Glutamatergic neuron (in vitro differentiated cells): ENCODE measurements at regions not wholly inside any gene's neighbourhood (a gene's known extent, or its start where the extent isn't known, plus 50 kb on each side); places are given as distances from the start of the nearest gene placed in this dataset.

Source experiments
- DNase-seq: peaks from one replicate; pipeline ENCODE4 v3.0.0; 2022
- H3K27ac Mint-ChIP-seq: one replicate; pipeline ENCODE4 v1.8.0; 2020; ENCODE audit warnings: mild to moderate bottlenecking, mixed read lengths, inconsistent platforms; ENCODE audit not compliant: unreplicated experiment
- H3K27me3 Mint-ChIP-seq: one replicate; pipeline ENCODE4 v1.8.0; 2020; ENCODE audit warnings: mild to moderate bottlenecking, moderate library complexity, mixed read lengths, inconsistent platforms; ENCODE audit not compliant: unreplicated experiment
- H3K36me3 Mint-ChIP-seq: one replicate; pipeline ENCODE4 v1.8.0; 2020; ENCODE audit warnings: mild to moderate bottlenecking, mixed read lengths, inconsistent platforms; ENCODE audit not compliant: unreplicated experiment
- H3K4me1 Mint-ChIP-seq: one replicate; pipeline ENCODE4 v1.8.0; 2020; ENCODE audit warnings: mild to moderate bottlenecking, low read depth, mixed read lengths, inconsistent platforms; ENCODE audit not compliant: unreplicated experiment
- H3K4me3 Mint-ChIP-seq: one replicate; pipeline ENCODE4 v1.8.0; 2020; ENCODE audit warnings: mild to moderate bottlenecking, mixed read lengths, inconsistent platforms; ENCODE audit not compliant: unreplicated experiment
- H3K9me3 Mint-ChIP-seq: one replicate; pipeline ENCODE4 v1.8.0; 2020; ENCODE audit warnings: mild to moderate bottlenecking, moderate library complexity, mixed read lengths, inconsistent platforms; ENCODE audit not compliant: unreplicated experiment
- TF ChIP-seq, protein P1 (sequence below): fragments of 200-600 bp; sonication (generic); IDR thresholded peaks from one replicate; pipeline ENCODE4 v1.5.0; 2021; ENCODE audit not compliant: partially characterized antibody, unreplicated experiment

DNA sequence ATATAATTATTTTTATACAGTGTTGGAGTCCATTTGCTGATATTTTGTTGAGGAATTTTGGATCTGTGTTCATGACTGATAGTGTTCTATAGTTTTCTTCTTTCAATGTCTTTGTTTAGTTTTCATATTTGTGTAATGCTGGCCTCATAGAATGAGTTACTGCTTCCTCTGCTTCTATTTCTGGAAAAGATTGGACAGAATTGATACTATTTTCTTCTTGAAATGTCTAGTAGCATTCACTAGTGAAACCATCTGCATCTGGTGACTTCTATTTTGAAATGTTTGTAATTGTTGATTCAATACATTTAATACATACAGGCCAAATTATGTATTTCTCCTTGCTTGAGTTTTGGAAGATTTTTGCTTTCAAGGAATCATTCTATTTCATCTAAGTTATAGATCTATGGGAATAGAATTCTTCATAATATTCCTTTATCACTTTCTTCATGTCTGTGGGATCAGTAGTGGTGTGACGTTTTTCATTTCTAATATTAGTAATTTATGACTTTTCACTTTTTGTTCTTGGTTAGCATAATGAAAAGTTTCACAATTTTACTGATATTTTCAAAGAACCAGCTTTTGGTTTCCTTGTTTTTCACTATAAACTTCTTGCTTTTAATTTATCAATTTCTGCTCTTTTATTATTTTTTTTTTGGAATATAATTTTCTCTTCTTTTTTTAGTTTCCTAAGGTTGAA, 509.9 kb upstream of the VRK2 start:
- Mint-ChIP-seq H3K27me3 (no peaks in the 10 kb centered on the region), H3K4me1 (peaks cover 4% of the 10 kb centered on the region), H3K4me3 (no peak overlapping the region), H3K27ac (no peak overlapping the region), H3K9me3 (no peaks in the 10 kb centered on the region), H3K36me3 (no peaks in the 10 kb centered on the region)
- TF ChIP-seq, protein P1, sequence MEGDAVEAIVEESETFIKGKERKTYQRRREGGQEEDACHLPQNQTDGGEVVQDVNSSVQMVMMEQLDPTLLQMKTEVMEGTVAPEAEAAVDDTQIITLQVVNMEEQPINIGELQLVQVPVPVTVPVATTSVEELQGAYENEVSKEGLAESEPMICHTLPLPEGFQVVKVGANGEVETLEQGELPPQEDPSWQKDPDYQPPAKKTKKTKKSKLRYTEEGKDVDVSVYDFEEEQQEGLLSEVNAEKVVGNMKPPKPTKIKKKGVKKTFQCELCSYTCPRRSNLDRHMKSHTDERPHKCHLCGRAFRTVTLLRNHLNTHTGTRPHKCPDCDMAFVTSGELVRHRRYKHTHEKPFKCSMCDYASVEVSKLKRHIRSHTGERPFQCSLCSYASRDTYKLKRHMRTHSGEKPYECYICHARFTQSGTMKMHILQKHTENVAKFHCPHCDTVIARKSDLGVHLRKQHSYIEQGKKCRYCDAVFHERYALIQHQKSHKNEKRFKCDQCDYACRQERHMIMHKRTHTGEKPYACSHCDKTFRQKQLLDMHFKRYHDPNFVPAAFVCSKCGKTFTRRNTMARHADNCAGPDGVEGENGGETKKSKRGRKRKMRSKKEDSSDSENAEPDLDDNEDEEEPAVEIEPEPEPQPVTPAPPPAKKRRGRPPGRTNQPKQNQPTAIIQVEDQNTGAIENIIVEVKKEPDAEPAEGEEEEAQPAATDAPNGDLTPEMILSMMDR = no peak
- DNase-seq = no peak

DNA sequence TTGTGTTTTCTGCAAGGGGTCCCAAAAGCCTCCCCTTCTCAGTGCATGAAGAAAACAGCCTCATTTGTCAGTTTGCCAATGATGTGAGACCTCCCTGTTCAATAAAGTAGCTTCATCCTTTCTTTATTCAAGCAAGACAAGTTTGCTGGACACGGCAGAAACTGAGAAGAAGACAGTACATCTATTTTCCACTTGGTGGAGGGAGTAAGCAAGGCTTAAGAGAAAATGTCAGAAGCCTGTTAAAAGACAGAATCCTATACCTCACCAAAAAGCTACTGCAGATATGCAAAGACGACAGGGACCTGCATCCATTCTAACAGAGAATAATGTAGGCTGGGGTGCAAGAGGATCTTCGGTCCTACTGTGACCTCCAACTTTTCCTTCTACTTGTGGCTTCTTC, 506.8 kb upstream of the VRK2 start:
- Mint-ChIP-seq H3K4me3 (no peak overlapping the region), H3K36me3 (no peaks in the 10 kb centered on the region), H3K27me3 (no peaks in the 10 kb centered on the region), H3K9me3 (no peaks in the 10 kb centered on the region), H3K4me1 (peaks cover 4% of the 10 kb centered on the region), H3K27ac (no peak overlapping the region)
- DNase-seq = no peak
- TF ChIP-seq, protein P1 = no peak

DNA sequence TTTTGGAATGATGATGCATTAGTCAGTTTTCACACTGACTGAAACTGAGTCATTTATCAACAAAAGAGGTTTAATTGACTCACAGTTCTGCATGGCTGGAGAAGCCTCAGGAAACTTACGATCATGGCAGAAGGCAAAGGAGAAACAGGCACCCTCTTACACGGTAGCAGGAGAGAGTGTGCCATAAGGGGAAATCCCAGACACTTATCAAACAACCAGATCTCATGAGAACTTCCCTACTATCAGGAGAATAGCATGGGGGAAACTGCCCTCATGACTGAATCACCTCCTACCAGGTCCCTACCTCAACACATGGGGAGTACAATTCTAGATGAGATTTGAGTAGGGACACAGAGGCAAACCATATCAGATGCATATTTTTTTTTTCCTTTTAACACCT, 504.5 kb upstream of the VRK2 start:
- H3K27me3 Mint-ChIP-seq = no peaks in the 10 kb centered on the region
- TF ChIP-seq, protein P1 = no peak
- no peaks in the 10 kb centered on the region for H3K9me3 Mint-ChIP-seq
- peaks cover 4% of the 10 kb centered on the region for H3K4me1 Mint-ChIP-seq
- H3K36me3 Mint-ChIP-seq = no peaks in the 10 kb centered on the region
- DNase-seq = no peak
- no peak overlapping the region for H3K27ac Mint-ChIP-seq
- H3K4me3 Mint-ChIP-seq = no peak overlapping the region

DNA sequence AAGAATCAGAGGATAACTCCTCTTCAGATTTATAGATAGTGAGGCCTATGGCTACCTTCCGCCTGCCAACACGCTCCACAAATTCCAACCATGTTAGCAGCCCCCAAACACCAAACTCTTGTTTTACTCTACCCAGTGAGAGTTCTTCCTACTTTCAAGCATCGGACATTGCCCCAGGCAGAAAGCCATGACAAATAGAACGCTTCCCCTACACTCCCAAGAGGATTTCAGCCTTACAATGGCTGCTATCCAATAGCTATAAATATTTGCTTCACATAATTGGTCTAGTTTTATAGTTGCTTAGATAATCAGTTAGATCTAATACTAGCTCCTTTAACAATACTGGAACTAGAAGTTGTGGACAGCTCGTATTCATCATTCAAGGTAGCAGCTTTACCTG, 503.4 kb upstream of the VRK2 start:
- peaks cover 1% of the 10 kb centered on the region for H3K4me1 Mint-ChIP-seq
- no peaks in the 10 kb centered on the region for H3K27me3 Mint-ChIP-seq
- H3K4me3 Mint-ChIP-seq = no peak overlapping the region
- TF ChIP-seq, protein P1 = no peak
- no peak for DNase-seq
- no peaks in the 10 kb centered on the region for H3K9me3 Mint-ChIP-seq
- H3K36me3 Mint-ChIP-seq = no peaks in the 10 kb centered on the region
- H3K27ac Mint-ChIP-seq = no peak overlapping the region

DNA sequence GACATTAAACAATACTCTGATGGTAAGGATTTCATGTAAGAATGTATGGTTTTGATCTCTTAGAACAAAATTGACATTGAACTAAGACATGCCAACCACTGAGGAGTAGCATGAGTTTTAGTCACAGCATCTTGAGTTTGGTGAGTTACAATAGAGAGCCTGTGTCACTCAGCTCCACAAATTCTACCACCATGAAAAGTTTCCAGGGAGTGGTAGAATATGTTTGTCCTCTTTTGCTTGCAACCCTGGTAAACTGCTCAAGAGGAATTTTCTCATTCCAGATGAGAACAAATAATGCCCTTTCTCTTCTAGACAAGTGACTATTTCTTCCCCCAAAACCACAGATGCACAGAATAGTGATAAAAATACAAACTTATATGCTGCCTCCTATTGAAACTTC, 502.0 kb upstream of the VRK2 start:
- no peak for DNase-seq
- TF ChIP-seq, protein P1 = no peak
- no peak overlapping the region for H3K4me3 Mint-ChIP-seq
- H3K27me3 Mint-ChIP-seq = no peaks in the 10 kb centered on the region
- no peaks in the 10 kb centered on the region for H3K4me1 Mint-ChIP-seq
- H3K27ac Mint-ChIP-seq = no peak overlapping the region
- H3K9me3 Mint-ChIP-seq = no peaks in the 10 kb centered on the region
- no peaks in the 10 kb centered on the region for H3K36me3 Mint-ChIP-seq
